HG03196 (cell line): ENCODE measurements at regions not wholly inside any gene's neighbourhood (a gene's known extent, or its start where the extent isn't known, plus 50 kb on each side); places are given as distances from the start of the nearest gene placed in this dataset.
"Not testable (repeated sequence)": the region's sequence is repeated elsewhere in the genome, so short reads cannot be mapped to it uniquely, and the experiment has no call there.

ENCODE experiments used
- ATAC-seq: cut with Tn5 transposase; IDR thresholded peaks from one replicate; pipeline ENCODE4 v1.9.1; 2021; ENCODE audit not compliant: unreplicated experiment

- no peak for ATAC-seq
Measured at GRCh38 chr10:2387672-2388071, 650.3 kb upstream of the ADARB2 start.

DNA sequence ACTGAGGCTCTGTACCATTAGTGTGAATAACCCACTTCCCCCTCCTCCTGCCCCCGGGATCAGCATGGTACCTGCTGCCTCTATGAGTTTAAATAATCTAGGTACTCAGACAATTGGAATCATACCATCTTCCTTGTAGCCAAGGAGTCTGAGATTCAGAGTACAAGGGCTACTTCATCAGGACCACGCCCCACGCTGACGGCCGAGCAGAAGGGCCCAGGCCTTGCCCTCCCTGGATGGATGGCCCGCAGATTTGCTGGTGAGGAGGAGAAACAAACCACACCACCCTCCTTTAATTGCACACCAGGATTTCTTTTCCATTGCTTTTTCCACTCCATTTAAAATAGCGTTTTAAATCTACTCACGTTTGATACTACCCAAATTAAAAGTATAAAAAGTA, 649.9 kb upstream of the ADARB2 start:
- ATAC-seq: no peak

- no peak for ATAC-seq
Measured at GRCh38 chr10:2380218-2380617, 642.9 kb upstream of the ADARB2 start.

GRCh38 chr10:2367083-2367482, 629.8 kb upstream of the ADARB2 start:
- no peak for ATAC-seq

GRCh38 chr10:2366264-2366931, 629.1 kb upstream of the ADARB2 start:
- no peak for ATAC-seq

DNA sequence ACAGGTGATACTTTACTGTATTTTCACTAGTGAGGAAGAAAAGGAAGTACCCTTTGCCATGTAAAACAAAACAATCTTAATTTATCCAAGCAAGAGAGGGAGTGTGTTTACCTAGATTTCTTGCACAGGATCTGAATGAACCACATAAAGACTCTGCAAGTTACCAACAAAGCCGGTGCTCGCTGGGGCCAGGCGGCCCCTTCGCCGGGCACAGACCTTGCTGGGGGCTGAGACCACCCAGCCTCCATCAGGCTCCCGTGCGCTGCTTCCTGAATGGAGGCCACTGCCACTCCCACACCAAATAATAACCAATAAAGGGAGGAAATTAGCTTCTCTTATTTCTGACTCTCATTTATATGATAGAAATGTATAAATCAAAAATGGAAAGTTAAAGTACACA, 625.0 kb upstream of the ADARB2 start:
- ATAC-seq: no peak

DNA sequence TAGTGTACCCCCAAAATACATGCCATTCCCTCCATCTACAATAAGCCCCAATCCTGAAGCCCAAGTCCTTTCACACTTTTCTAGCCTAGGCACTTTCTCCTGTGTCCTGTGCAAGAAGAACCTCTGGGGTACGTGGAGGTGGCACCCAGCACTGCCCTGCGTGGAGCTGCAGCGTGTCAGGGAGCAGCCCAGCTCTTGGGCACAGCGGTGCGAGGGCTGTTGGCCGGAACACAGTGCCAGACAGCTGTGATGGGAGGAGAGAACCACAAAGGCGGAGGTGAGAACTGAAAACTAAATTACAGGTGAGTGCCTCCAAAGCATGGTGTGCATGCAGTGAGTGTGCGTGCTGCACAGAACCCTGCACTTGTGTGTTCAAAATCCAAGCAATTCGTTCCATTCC, 621.3 kb upstream of the ADARB2 start:
- ATAC-seq: no peak

GRCh38 chr10:2356670-2357069, 619.3 kb upstream of the ADARB2 start:
- ATAC-seq: no peak

- no peak for ATAC-seq
Measured at GRCh38 chr10:2351566-2351965, 614.2 kb upstream of the ADARB2 start.

DNA sequence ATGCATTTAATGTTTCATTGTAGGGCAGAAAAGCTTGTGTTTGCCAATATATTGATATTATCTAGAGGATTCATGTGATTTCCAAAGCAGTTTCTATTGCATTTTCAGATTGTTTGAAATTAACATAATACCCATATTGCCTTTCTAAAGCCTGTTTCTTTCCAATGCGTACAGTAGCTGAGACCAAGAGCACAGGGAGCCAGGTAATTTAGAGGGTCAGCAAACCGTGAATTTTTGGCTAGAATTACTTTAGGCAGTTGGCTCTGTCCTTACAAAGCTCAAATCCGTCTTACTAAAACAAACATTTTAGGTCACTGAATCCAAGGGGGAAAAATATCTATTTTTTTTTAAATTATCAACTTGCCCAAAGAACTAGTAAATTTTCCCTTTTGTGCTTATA, 604.9 kb upstream of the ADARB2 start:
- ATAC-seq: no peak

GRCh38 chr10:2340831-2341647, 603.7 kb upstream of the ADARB2 start:
- no peak for ATAC-seq

DNA sequence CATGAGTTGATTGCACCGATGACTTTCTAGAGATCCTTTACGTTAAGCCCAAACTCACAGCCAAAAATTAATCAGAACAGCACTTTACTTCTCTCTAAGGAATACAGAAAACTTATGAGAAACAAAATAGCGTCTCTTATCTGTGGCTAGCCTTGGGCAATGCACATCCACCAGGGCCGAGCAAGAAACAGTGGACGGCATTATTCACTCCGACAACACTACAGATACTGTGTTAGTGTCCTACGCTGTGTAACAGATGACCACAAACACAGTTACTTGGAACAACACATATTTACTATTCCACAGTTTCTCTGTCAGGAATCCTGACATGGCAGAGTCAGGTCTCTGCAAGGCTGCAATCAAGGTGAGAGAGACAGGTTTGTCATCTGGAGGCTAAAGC, 598.3 kb upstream of the ADARB2 start:
- no peak for ATAC-seq

GRCh38 chr10:2334575-2334974, 597.2 kb upstream of the ADARB2 start:
- ATAC-seq: no peak

- no peak for ATAC-seq
Measured at GRCh38 chr10:2329082-2329481, 591.8 kb upstream of the ADARB2 start.

- ATAC-seq: no peak
Measured at GRCh38 chr10:2326411-2326810, 589.1 kb upstream of the ADARB2 start.

DNA sequence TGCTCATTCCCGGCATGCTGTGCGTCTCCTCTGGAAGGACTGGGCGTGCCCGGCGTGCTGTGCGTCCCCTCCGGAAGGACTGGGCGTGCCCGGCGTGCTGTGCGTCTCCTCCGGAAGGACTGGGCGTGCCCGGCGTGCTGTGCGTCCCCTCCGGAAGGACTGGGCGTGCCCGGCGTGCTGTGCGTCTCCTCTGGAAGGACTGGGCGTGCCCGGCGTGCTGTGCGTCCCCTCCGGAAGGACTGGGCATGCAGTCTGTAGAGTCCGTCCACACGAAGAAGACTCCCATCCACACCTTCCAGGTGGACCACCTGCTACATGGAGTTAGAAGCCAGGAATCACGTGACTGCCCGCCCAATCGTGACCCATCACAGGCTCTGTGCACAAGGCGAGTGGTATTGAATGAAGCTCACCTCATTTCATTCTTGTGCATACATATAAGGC, 577.7 kb upstream of the ADARB2 start:
- not testable (repeated sequence) for ATAC-seq

- ATAC-seq: no peak
Measured at GRCh38 chr10:2306081-2306480, 568.8 kb upstream of the ADARB2 start.

DNA sequence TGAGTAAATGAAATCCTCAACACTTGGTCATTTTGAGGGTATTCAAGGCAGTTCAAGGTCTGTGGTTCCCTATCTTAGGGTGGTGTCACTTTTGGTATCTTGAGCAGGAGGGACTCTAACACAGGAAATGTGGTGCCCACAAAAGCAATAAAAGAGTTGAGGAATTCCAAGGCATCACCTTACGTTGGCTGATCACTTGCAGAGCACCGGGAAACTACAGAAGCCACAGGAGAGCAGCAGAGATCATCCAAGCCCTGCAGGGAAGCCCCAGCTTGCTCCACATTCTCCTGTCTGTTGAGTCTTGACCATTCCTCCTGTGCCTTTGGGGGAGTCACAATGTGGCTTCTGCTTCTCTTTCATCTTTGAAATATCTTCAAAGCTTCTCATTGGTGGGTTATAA, 565.8 kb upstream of the ADARB2 start:
- no peak for ATAC-seq

- ATAC-seq: no peak
Measured at GRCh38 chr10:2301227-2301626, 563.9 kb upstream of the ADARB2 start.

DNA sequence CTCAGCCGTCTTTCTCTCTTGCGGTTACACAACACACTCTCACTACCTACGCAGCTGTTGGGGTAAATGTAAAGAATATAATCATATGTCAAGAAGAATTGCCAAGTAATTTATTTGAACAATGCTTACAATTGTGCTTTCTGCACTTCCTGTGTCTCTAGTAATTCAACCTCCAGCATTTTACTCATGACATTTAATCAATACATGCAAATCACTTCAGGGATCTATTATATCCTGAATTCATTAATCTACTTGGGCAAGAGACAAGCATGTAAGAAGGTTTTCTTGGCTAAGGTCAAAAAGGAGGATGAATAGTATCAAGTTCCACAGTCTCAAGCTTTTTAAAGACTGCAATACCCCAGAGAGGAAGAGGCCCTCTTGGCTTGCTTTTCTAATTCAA, 562.9 kb upstream of the ADARB2 start:
- ATAC-seq: no peak

- no peak for ATAC-seq
Measured at GRCh38 chr10:2296179-2296891, 559.0 kb upstream of the ADARB2 start.

DNA sequence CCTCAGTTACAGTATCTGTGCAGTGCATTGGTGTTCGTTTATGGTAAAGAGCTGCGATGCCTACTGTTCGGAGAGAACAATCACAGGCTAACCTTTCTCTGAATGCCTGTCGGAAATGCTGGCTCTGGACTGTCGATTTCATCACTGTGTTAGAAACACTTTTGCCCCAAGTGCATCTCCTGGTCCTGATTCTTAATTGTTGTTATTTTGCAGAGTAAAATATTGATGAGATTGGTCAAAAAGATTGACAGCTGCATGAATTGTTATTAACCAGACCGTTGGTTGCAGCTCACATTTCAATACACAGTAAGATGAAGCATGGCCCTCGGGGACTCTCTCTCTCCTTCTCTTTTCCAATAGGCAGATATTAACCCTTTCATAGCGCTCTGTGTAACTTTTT, 557.4 kb upstream of the ADARB2 start:
- ATAC-seq: no peak
